Left ventricle myocardium inferior (tissue), 1 donor: ENCODE measurements at regions not wholly inside any gene's neighbourhood (a gene's known extent, or its start where the extent isn't known, plus 50 kb on each side); places are given as distances from the start of the nearest gene placed in this dataset.

ENCODE experiments used
- DNase-seq: peaks from one replicate; pipeline ENCODE4 v3.0.0-alpha.2; 2020
- H3K27ac ChIP-seq: fragments of 200-600 bp; replicated peaks from 2 replicates; pipeline ENCODE4 v1.8.0; 2021
- H3K27me3 ChIP-seq: fragments of 200-600 bp; 2 replicates; pipeline ENCODE4 v1.8.0; 2021; ENCODE audit warnings: low read depth
- H3K36me3 ChIP-seq: fragments of 200-600 bp; 2 replicates; pipeline ENCODE4 v1.8.0; 2021
- H3K4me1 ChIP-seq: fragments of 200-600 bp; 2 replicates; pipeline ENCODE4 v1.8.0; 2021
- H3K4me3 ChIP-seq: fragments of 200-600 bp; 2 replicates; pipeline ENCODE4 v1.8.0; 2021; ENCODE audit warnings: mild to moderate bottlenecking, moderate library complexity
- H3K9me3 ChIP-seq: fragments of 200-600 bp; replicated peaks from 2 replicates; pipeline ENCODE4 v1.8.0; 2021
- intact Hi-C: fragments of 100-400 bp; cut with micrococcal nuclease; formaldehyde crosslinking; loops from one replicate; pipeline ENCODE4 v1.11.0; 2022
- TF ChIP-seq, protein P1 (sequence below): fragments of 200-600 bp; IDR thresholded peaks from 2 replicates; pipeline ENCODE4 v1.8.0; 2021; ENCODE audit warnings: antibody characterized with exemption, mild to moderate bottlenecking, borderline replicate concordance
- donor health status: DM: no; HTN: yes; CAD: no; lungs with severe emphysema.

DNA sequence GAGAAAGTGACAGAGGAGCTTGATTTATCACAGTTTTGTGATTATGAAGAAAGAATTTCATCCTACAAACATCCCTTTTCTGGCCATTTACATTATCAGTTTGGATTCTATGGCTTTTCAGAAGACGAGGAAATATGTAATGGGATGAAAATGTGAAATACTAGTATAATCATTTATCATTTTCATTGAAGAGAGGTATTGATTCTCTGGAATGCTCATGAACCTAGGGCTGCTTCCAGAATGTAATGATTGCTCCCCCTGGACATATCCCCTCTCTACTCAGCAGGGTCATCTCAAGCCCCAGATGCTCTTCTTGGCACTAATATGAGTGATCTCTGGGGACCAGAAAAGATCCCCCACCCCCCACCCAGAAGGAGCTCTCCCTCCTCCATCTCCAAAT lies 106.7 kb upstream of the ZNF618 start:
- Histone ChIP-seq H3K27me3 (no peaks in the 10 kb centered on the region), H3K36me3 (no peaks in the 10 kb centered on the region), H3K27ac (no peak overlapping the region), H3K4me1 (peaks cover 22% of the 10 kb centered on the region), H3K9me3 (peaks cover under 1% of the 10 kb centered on the region), H3K4me3 (no peak overlapping the region)
- no peak for DNase-seq
- TF ChIP-seq, protein P1, sequence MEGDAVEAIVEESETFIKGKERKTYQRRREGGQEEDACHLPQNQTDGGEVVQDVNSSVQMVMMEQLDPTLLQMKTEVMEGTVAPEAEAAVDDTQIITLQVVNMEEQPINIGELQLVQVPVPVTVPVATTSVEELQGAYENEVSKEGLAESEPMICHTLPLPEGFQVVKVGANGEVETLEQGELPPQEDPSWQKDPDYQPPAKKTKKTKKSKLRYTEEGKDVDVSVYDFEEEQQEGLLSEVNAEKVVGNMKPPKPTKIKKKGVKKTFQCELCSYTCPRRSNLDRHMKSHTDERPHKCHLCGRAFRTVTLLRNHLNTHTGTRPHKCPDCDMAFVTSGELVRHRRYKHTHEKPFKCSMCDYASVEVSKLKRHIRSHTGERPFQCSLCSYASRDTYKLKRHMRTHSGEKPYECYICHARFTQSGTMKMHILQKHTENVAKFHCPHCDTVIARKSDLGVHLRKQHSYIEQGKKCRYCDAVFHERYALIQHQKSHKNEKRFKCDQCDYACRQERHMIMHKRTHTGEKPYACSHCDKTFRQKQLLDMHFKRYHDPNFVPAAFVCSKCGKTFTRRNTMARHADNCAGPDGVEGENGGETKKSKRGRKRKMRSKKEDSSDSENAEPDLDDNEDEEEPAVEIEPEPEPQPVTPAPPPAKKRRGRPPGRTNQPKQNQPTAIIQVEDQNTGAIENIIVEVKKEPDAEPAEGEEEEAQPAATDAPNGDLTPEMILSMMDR: no peak
- intact Hi-C loops: no loop called here

DNA sequence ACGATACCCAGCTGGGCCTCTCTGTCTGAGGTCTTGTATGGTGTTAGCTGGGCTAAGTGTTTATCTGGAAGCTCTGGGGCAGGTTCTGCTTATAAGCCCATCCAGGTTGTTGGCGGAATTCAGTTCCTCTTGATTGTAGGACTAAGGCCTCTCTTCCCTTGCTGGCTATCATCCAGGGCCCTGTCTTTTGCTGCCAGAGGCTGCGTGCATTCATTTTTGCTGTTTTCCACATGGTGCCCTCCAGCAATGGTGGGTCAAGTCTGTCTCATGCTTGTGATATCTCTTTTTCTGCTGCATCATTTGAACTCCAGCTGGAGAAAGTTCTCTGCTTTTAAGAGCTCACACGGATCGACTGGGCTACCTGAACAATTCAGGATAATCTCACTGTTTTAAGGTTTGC lies 105.7 kb upstream of the ZNF618 start:
- no peak for DNase-seq
- Histone ChIP-seq H3K36me3 (no peaks in the 10 kb centered on the region), H3K27ac (no peak overlapping the region), H3K4me1 (peaks cover 22% of the 10 kb centered on the region), H3K27me3 (no peaks in the 10 kb centered on the region), H3K9me3 (peaks cover 10% of the 10 kb centered on the region), H3K4me3 (no peak overlapping the region)
- TF ChIP-seq, protein P1: no peak
- intact Hi-C loops: no loop called here

DNA sequence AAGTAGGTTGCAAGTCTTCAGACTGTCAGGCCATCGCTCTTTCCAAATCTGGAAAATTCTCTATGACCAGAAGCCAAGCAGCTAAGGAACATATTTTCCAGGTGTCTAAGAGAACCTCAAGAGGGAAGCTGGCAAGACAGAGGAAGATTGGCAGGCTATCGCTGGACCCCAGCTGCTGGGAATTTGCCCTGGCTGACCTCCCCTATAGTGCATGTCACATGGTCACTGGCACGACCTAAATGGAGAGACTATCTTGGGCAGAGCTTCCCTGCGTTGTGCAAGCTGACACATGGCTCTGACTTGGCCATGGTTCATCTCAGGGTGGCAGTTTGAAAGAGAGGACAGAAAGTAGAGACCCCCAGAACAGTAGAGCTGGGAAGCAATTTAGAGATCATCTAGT lies 104.9 kb upstream of the ZNF618 start:
- Histone ChIP-seq H3K9me3 (peaks cover 12% of the 10 kb centered on the region), H3K4me1 (peaks cover 22% of the 10 kb centered on the region), H3K4me3 (no peak overlapping the region), H3K27ac (no peak overlapping the region), H3K36me3 (no peaks in the 10 kb centered on the region), H3K27me3 (no peaks in the 10 kb centered on the region)
- peak; percentile 15 for DNase-seq
- TF ChIP-seq, protein P1: no peak
- intact Hi-C loops: no loop called here

DNA sequence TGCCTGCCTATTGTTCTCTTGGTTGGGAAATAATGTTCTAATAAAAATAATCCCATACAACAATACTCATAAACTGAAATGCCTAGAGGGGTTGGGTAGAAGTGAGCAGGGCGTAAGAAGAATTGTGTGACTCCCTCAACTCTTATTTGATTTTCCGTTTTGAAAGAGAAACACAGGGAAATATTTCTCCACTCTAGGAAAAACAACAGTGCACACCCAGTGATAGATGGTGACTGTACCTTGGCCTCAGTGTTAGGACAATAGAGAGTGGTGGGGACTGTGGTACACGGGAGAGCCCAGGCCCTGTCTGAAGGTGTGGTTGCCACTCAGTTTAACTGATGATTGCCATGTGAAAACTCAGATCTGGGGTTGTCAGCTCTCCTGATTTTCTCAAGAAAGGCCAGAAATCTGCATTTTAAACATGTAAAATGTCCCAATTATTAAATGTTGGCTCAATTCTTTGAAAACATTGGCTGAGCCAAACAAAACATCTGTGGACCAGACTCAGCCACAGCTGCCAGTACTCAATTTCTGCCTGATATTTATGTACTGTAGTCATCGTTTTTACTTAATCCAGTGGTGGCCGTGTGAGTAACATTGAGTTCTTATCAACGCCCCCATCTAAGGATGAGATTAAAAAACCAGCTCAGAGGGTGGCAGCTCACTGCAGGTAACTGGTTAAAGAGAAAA lies 103.8 kb upstream of the ZNF618 start:
- peaks cover 22% of the 10 kb centered on the region for H3K4me1 ChIP-seq
- no peak overlapping the region for H3K4me3 ChIP-seq
- no peak for DNase-seq
- intact Hi-C loops: no loop called here
- H3K27ac ChIP-seq: peak overlapping the region; percentile 46
- peaks cover 12% of the 10 kb centered on the region for H3K9me3 ChIP-seq
- H3K27me3 ChIP-seq: no peaks in the 10 kb centered on the region
- TF ChIP-seq, protein P1: no peak
- no peaks in the 10 kb centered on the region for H3K36me3 ChIP-seq

DNA sequence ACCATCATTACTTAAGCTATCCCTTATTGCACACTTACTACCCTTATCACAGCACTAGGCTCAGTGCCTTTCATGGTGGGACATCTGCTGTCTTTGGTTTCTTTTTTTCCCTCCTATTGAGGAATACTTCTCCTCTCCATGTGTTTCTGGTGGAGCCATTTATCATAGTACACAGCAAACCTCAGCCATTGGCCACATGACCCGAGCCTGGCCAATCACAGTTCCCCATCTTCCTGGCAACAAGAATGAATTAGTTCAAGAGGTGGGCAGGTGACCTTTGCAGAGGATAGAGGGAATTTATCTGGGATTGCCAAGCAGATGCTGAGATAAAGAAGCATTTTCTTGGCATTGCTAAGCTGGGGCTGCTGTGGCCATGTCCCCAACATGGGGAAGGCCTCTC lies 101.1 kb upstream of the ZNF618 start:
- peaks cover 12% of the 10 kb centered on the region for H3K9me3 ChIP-seq
- H3K4me3 ChIP-seq: no peak overlapping the region
- no peaks in the 10 kb centered on the region for H3K36me3 ChIP-seq
- TF ChIP-seq, protein P1: no peak
- no peaks in the 10 kb centered on the region for H3K27me3 ChIP-seq
- H3K4me1 ChIP-seq: peaks cover 22% of the 10 kb centered on the region
- intact Hi-C loops: no loop called here
- H3K27ac ChIP-seq: no peak overlapping the region
- DNase-seq: no peak
